ENCODE measurements at regions not wholly inside any gene's neighbourhood (a gene's known extent, or its start where the extent isn't known, plus 50 kb on each side); places are given as distances from the start of the nearest gene placed in this dataset.

DNA sequence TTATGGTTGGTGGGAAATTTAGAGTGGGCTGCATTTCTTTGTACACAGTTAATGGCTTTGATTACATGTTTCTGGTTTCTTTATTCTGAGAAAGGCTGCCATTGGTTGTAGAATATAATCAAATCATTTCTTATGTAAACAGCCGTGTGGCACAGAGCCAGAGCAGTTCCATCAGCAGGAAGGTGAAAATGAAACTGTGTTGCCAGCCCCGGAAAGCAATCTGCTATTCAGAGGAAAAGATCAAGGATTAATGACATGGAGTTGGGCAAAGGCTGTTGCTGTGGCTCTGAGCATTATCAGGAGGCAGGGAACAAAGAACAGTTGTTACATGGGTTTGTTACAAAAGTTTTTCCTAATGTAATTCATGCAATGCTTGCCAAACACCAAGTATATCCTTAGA lies 74.2 kb upstream of the ZNF716 start:
- no peak overlapping the region for H3K4me2 ChIP-seq (ENCODE audit: low read depth, low read length, poor library complexity, severe bottlenecking)
- no peaks in the 10 kb centered on the region for H3K9me3 ChIP-seq (ENCODE audit: insufficient read depth, low read depth, low read length)
- H3K27me3 ChIP-seq (ENCODE audit: insufficient read depth, low read length, poor library complexity, severe bottlenecking): no peaks in the 10 kb centered on the region
- no peaks in the 10 kb centered on the region for H3F3A ChIP-seq (ENCODE audit: low read depth)
- H3K9me2 ChIP-seq (replicated peaks; ENCODE audit: low read depth, low read length): no peaks in the 10 kb centered on the region
- no peak overlapping the region for H3K4me3 ChIP-seq (ENCODE audit: low read length, poor library complexity, severe bottlenecking)
- no peaks in the 10 kb centered on the region for H3K4me1 ChIP-seq (ENCODE audit: insufficient read depth, low read length, poor library complexity, severe bottlenecking)
- no peaks in the 10 kb centered on the region for H3K79me2 ChIP-seq (ENCODE audit: insufficient read depth, low read length)
- no peak overlapping the region for H2AFZ ChIP-seq (ENCODE audit: low read length)
- H3K9ac ChIP-seq (ENCODE audit: low read depth, low read length, poor library complexity, severe bottlenecking): no peak overlapping the region
- H3K36me3 ChIP-seq (ENCODE audit: insufficient read depth, low read length): no peaks in the 10 kb centered on the region
- H4K20me1 ChIP-seq (ENCODE audit: insufficient read depth, low read length, poor library complexity, severe bottlenecking): no peaks in the 10 kb centered on the region
- TF ChIP-seq, protein P1, sequence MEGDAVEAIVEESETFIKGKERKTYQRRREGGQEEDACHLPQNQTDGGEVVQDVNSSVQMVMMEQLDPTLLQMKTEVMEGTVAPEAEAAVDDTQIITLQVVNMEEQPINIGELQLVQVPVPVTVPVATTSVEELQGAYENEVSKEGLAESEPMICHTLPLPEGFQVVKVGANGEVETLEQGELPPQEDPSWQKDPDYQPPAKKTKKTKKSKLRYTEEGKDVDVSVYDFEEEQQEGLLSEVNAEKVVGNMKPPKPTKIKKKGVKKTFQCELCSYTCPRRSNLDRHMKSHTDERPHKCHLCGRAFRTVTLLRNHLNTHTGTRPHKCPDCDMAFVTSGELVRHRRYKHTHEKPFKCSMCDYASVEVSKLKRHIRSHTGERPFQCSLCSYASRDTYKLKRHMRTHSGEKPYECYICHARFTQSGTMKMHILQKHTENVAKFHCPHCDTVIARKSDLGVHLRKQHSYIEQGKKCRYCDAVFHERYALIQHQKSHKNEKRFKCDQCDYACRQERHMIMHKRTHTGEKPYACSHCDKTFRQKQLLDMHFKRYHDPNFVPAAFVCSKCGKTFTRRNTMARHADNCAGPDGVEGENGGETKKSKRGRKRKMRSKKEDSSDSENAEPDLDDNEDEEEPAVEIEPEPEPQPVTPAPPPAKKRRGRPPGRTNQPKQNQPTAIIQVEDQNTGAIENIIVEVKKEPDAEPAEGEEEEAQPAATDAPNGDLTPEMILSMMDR (conservative IDR thresholded peaks at IDR 0.05; ENCODE audit: low read length): no peak
- TF ChIP-seq EZH2phosphoT487 (IDR thresholded peaks at IDR 0.05; ENCODE audit: borderline replicate concordance): no peak

DNA sequence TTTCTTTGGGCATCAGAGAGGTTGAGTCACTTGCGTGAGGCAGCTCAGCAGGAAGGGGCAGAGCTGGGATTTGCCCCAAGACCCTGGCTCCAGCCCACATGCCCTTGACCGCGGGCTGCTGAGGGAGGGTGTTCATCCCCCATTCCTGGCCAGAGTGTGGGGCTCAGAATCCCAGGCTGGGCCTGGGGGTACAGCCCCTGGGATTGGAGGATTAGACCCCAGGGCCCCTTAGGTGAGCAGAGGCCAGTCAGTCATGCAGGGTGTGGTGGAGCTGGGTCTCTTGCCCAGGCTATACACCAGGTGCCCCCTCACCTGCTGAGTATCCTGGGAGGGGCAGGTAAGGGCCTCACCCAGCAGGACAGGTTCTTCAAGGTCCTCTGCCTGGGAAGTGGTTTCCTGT lies 68.4 kb upstream of the ZNF716 start:
- no peaks in the 10 kb centered on the region for H3K4me1 ChIP-seq (ENCODE audit: insufficient read depth, low read length, poor library complexity, severe bottlenecking)
- no peaks in the 10 kb centered on the region for H3F3A ChIP-seq (ENCODE audit: low read depth)
- H3K79me2 ChIP-seq (ENCODE audit: insufficient read depth, low read length): no peaks in the 10 kb centered on the region
- H3K36me3 ChIP-seq (ENCODE audit: insufficient read depth, low read length): no peaks in the 10 kb centered on the region
- H3K4me2 ChIP-seq (ENCODE audit: low read depth, low read length, poor library complexity, severe bottlenecking): no peak overlapping the region
- H4K20me1 ChIP-seq (ENCODE audit: insufficient read depth, low read length, poor library complexity, severe bottlenecking): no peaks in the 10 kb centered on the region
- no peaks in the 10 kb centered on the region for H3K27me3 ChIP-seq (ENCODE audit: insufficient read depth, low read length, poor library complexity, severe bottlenecking)
- no peaks in the 10 kb centered on the region; the same call in 1 of the 2 replicates for H3K9me3 ChIP-seq (ENCODE audit: insufficient read depth, low read depth, low read length)
- H3K9me2 ChIP-seq (replicated peaks; ENCODE audit: low read depth, low read length): no peaks in the 10 kb centered on the region
- no peak overlapping the region for H3K4me3 ChIP-seq (ENCODE audit: low read length, poor library complexity, severe bottlenecking)
- H2AFZ ChIP-seq (ENCODE audit: low read length): no peak overlapping the region
- TF ChIP-seq, protein P1 (conservative IDR thresholded peaks at IDR 0.05; ENCODE audit: low read length): no peak
- H3K9ac ChIP-seq (ENCODE audit: low read depth, low read length, poor library complexity, severe bottlenecking): no peak overlapping the region

DNA sequence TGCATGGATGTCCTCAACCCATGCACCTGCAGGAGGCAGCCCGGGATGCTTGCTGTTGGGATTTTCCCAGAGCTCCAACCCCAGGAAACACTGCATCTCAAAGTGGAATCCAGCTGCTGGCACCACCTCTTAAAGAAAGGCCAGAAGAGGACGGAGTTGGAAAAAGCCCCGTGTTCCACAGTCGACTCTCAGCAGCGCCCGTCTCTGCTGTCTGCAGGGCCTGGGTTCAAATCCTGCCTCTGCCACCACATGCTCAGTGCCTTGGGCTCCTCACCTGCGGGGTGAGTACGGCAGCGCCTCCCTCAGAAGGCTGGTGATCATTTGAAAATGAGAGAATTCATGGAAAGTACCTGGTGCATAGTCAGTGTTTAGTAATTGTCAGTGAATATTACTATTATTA lies 65.6 kb upstream of the ZNF716 start:
- Histone ChIP-seq H4K20me1 (ENCODE audit: insufficient read depth, low read length, poor library complexity, severe bottlenecking) (no peaks in the 10 kb centered on the region), H3K4me3 (ENCODE audit: low read length, poor library complexity, severe bottlenecking) (no peak overlapping the region), H3K79me2 (ENCODE audit: insufficient read depth, low read length) (no peaks in the 10 kb centered on the region), H3K27me3 (ENCODE audit: insufficient read depth, low read length, poor library complexity, severe bottlenecking) (no peaks in the 10 kb centered on the region), H3K4me2 (ENCODE audit: low read depth, low read length, poor library complexity, severe bottlenecking) (no peak overlapping the region), H2AFZ (ENCODE audit: low read length) (no peak overlapping the region), H3K4me1 (ENCODE audit: insufficient read depth, low read length, poor library complexity, severe bottlenecking) (no peaks in the 10 kb centered on the region), H3F3A (ENCODE audit: low read depth) (no peaks in the 10 kb centered on the region), H3K36me3 (ENCODE audit: insufficient read depth, low read length) (no peaks in the 10 kb centered on the region), H3K9me3 (ENCODE audit: insufficient read depth, low read depth, low read length) (peaks cover 10% of the 10 kb centered on the region; the same call in 1 of the 2 replicates), H3K9me2 (replicated peaks; ENCODE audit: low read depth, low read length) (no peaks in the 10 kb centered on the region), H3K9ac (ENCODE audit: low read depth, low read length, poor library complexity, severe bottlenecking) (no peak overlapping the region)
- TF ChIP-seq EZH2phosphoT487 (IDR thresholded peaks at IDR 0.05; ENCODE audit: borderline replicate concordance): no peak

DNA sequence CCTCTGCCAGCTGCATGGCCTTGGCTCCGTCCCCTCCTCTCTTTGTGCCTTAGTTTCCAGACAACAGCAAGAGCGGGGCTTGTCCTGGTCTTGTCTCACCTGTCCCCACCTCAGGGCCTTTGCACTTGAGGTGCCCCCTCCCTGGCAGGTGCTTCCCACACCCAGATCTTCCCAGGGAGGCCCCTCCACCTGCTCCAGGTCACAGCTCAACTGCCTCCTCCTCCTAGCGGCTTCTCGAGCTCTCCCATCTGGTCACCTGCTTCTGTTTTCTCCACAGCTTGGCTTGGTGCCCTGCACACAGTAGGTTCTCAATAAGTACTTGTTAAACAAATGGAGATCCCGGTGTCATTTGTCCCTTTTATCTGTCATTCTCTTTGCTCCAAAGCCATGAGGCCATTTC lies 64.3 kb upstream of the ZNF716 start:
- Histone ChIP-seq H3K9me3 (ENCODE audit: insufficient read depth, low read depth, low read length) (peaks cover 10% of the 10 kb centered on the region; the same call in 1 of the 2 replicates), H3K4me3 (ENCODE audit: low read length, poor library complexity, severe bottlenecking) (no peak overlapping the region)

More for the DNA sequence above, 64.3 kb upstream of the ZNF716 start:
- Histone ChIP-seq H3K36me3 (ENCODE audit: insufficient read depth, low read length) (no peaks in the 10 kb centered on the region), H3K27me3 (ENCODE audit: insufficient read depth, low read length, poor library complexity, severe bottlenecking) (no peaks in the 10 kb centered on the region), H4K20me1 (ENCODE audit: insufficient read depth, low read length, poor library complexity, severe bottlenecking) (no peaks in the 10 kb centered on the region), H3K9me2 (replicated peaks; ENCODE audit: low read depth, low read length) (no peaks in the 10 kb centered on the region), H3K4me1 (ENCODE audit: insufficient read depth, low read length, poor library complexity, severe bottlenecking) (no peaks in the 10 kb centered on the region), H3K4me2 (ENCODE audit: low read depth, low read length, poor library complexity, severe bottlenecking) (no peak overlapping the region), H3K9ac (ENCODE audit: low read depth, low read length, poor library complexity, severe bottlenecking) (no peak overlapping the region), H2AFZ (ENCODE audit: low read length) (no peak overlapping the region), H3F3A (ENCODE audit: low read depth) (no peaks in the 10 kb centered on the region), H3K79me2 (ENCODE audit: insufficient read depth, low read length) (no peaks in the 10 kb centered on the region)
- TF ChIP-seq EZH2phosphoT487 (IDR thresholded peaks at IDR 0.05; ENCODE audit: borderline replicate concordance): no peak
- TF ChIP-seq, protein P1 (conservative IDR thresholded peaks at IDR 0.05; ENCODE audit: low read length): no peak

Measured in Loucy (cell line).